ENCODE measurements at regions not wholly inside any gene's neighbourhood (a gene's known extent, or its start where the extent isn't known, plus 50 kb on each side); places are given as distances from the start of the nearest gene placed in this dataset.
A peak's percentile ranks its signal among the peaks of the same experiment; 100 is the strongest.

- Histone ChIP-seq H2AFZ (ENCODE audit: low read length) (no peak overlapping the region), H3F3A (ENCODE audit: low read length, unreplicated experiment) (no peaks in the 10 kb centered on the region), H4K20me1 (ENCODE audit: low read length) (no peaks in the 10 kb centered on the region), H3K79me2 (ENCODE audit: low read length) (no peaks in the 10 kb centered on the region), H3K36me3 (ENCODE audit: low read depth, low read length) (no peaks in the 10 kb centered on the region), H3K4me2 (ENCODE audit: low read length) (no peak overlapping the region), H3K9me3 (ENCODE audit: low read length) (no peaks in the 10 kb centered on the region), H3K9me2 (replicated peaks; ENCODE audit: low read length) (no peaks in the 10 kb centered on the region), H3K4me1 (ENCODE audit: insufficient read depth, low read length) (no peaks in the 10 kb centered on the region), H3K4me3 (ENCODE audit: low read length) (no peak overlapping the region), H3K27ac (ENCODE audit: low read length) (no peak overlapping the region), H3K27me3 (ENCODE audit: low read length) (no peaks in the 10 kb centered on the region), H3K9ac (ENCODE audit: low read length) (no peak overlapping the region)
- DNase-seq = no peak
- TF ChIP-seq CTCF (conservative IDR thresholded peaks at IDR 0.05; ENCODE audit: low read depth, low read length) = no peak
- TF ChIP-seq EZH2phosphoT487 (IDR thresholded peaks at IDR 0.05; ENCODE audit: borderline replicate concordance, low read length) = no peak
- TF ChIP-seq EZH2 (IDR thresholded peaks at IDR 0.05; ENCODE audit: low read length, unreplicated experiment) = no peak
- intact Hi-C loops (cut with micrococcal nuclease) = no loop called here
- no peak for ATAC-seq
- BruUV-seq (replicated peaks) = no TSS peak
- ChIA-PET CTCF (no interaction called here), POLR2A (ENCODE audit: unreplicated experiment) (no interaction called here)
Observed at GRCh38 chr6:126826166-126826714, 292.2 kb upstream of the RSPO3 start.

GRCh38 chr6:126831461-126831860 lies 287.0 kb upstream of the RSPO3 start:
- H3K9ac ChIP-seq (ENCODE audit: low read length) = no peak overlapping the region

More at GRCh38 chr6:126831461-126831860, 287.0 kb upstream of the RSPO3 start:
- Histone ChIP-seq H3K9me2 (replicated peaks; ENCODE audit: low read length) (no peaks in the 10 kb centered on the region), H3K36me3 (ENCODE audit: low read depth, low read length) (no peaks in the 10 kb centered on the region), H3K79me2 (ENCODE audit: low read length) (no peaks in the 10 kb centered on the region), H3K9me3 (ENCODE audit: low read length) (no peaks in the 10 kb centered on the region), H3K27me3 (ENCODE audit: low read length) (no peaks in the 10 kb centered on the region), H3K27ac (ENCODE audit: low read length) (no peak overlapping the region), H3F3A (ENCODE audit: low read length, unreplicated experiment) (no peaks in the 10 kb centered on the region), H3K4me1 (ENCODE audit: insufficient read depth, low read length) (no peaks in the 10 kb centered on the region), H4K20me1 (ENCODE audit: low read length) (no peaks in the 10 kb centered on the region), H2AFZ (ENCODE audit: low read length) (no peak overlapping the region), H3K4me2 (ENCODE audit: low read length) (no peak overlapping the region), H3K4me3 (ENCODE audit: low read length) (no peak overlapping the region)
- DNase-seq = peak; percentile 13
- BruUV-seq (replicated peaks) = no TSS peak
- peak; percentile 24; the same call in 1 of the 2 replicates for ATAC-seq
- intact Hi-C loops (cut with micrococcal nuclease) = no loop called here
- POLR2A ChIA-PET (ENCODE audit: unreplicated experiment) = no interaction called here
- CTCF ChIA-PET = no interaction called here
- TF ChIP-seq CTCF (conservative IDR thresholded peaks at IDR 0.05; ENCODE audit: low read depth, low read length) = no peak
- no peak for TF ChIP-seq EZH2 (IDR thresholded peaks at IDR 0.05; ENCODE audit: low read length, unreplicated experiment)
- TF ChIP-seq EZH2phosphoT487 (IDR thresholded peaks at IDR 0.05; ENCODE audit: borderline replicate concordance, low read length) = no peak
